ENCODE measurements at regions not wholly inside any gene's neighbourhood (a gene's known extent, or its start where the extent isn't known, plus 50 kb on each side); places are given as distances from the start of the nearest gene placed in this dataset.

GRCh38 chr10:118470470-118470869, 125.0 kb downstream of the PRLHR start:
- TF ChIP-seq CTCF (IDR thresholded peaks at IDR 0.05) (no peak), POLR2AphosphoS5 (IDR thresholded peaks at IDR 0.05) (no peak), POLR2A (IDR thresholded peaks at IDR 0.05) (no peak)

Data from prostate gland (tissue), 2 donors.